Spleen (tissue), 7 donors: ENCODE measurements at regions not wholly inside any gene's neighbourhood (a gene's known extent, or its start where the extent isn't known, plus 50 kb on each side); places are given as distances from the start of the nearest gene placed in this dataset.

Source experiments
- POLR2AphosphoS5 ChIP-seq, 3 donors: sonication (generic); formaldehyde crosslinking; IDR thresholded peaks; one replicate each; pipeline ENCODE4 v1.5.1; 2017; ENCODE audit warnings: antibody characterized with exemption in 3 of 3
- TF ChIP-seq, protein P1 (sequence below), 11 experiments: fragments of 200-600 bp in 7 of 11; fragments of 450-650 bp in 4 of 11; sonication (generic) in 4 of 11; IDR thresholded peaks in 8 of 11; conservative IDR thresholded peaks in 3 of 11; 1 replicate in 7 of 11; 2 replicates in 4 of 11; pipeline versions ENCODE4 v1.4.0 to v1.8.0; 2016 to 2021; ENCODE audit warnings: antibody characterized with exemption in 11 of 11, inconsistent platforms in 4 of 11, mild to moderate bottlenecking in 1 of 11
- donor health status: DM: no; HTN: no; CAD: no; lungs with moderate emphysema.
- donor health status: DM: no; HTN: no; CAD: no.
- donor health status: DM: no; HTN: no; CAD: no.

GRCh38 chr6:76612954-76613353 lies 540.5 kb upstream of the IMPG1 start:
- TF ChIP-seq, protein P1, sequence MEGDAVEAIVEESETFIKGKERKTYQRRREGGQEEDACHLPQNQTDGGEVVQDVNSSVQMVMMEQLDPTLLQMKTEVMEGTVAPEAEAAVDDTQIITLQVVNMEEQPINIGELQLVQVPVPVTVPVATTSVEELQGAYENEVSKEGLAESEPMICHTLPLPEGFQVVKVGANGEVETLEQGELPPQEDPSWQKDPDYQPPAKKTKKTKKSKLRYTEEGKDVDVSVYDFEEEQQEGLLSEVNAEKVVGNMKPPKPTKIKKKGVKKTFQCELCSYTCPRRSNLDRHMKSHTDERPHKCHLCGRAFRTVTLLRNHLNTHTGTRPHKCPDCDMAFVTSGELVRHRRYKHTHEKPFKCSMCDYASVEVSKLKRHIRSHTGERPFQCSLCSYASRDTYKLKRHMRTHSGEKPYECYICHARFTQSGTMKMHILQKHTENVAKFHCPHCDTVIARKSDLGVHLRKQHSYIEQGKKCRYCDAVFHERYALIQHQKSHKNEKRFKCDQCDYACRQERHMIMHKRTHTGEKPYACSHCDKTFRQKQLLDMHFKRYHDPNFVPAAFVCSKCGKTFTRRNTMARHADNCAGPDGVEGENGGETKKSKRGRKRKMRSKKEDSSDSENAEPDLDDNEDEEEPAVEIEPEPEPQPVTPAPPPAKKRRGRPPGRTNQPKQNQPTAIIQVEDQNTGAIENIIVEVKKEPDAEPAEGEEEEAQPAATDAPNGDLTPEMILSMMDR (IDR thresholded peaks at IDR 0.05 in 8 of 11, conservative IDR thresholded peaks at IDR 0.05 in 3 of 11), result no peak
- TF ChIP-seq POLR2AphosphoS5 (IDR thresholded peaks at IDR 0.05), result no peak
